Fibroblast of peridontal ligament (primary cell): ENCODE measurements at regions not wholly inside any gene's neighbourhood (a gene's known extent, or its start where the extent isn't known, plus 50 kb on each side); places are given as distances from the start of the nearest gene placed in this dataset.
"Not testable (repeated sequence)": the region's sequence is repeated elsewhere in the genome, so short reads cannot be mapped to it uniquely, and the experiment has no call there.

Experiments
- DNase-seq: peaks from one replicate; pipeline ENCODE4 v3.0.0-alpha.2; 2010; ENCODE audit errors: extremely low read depth

DNA sequence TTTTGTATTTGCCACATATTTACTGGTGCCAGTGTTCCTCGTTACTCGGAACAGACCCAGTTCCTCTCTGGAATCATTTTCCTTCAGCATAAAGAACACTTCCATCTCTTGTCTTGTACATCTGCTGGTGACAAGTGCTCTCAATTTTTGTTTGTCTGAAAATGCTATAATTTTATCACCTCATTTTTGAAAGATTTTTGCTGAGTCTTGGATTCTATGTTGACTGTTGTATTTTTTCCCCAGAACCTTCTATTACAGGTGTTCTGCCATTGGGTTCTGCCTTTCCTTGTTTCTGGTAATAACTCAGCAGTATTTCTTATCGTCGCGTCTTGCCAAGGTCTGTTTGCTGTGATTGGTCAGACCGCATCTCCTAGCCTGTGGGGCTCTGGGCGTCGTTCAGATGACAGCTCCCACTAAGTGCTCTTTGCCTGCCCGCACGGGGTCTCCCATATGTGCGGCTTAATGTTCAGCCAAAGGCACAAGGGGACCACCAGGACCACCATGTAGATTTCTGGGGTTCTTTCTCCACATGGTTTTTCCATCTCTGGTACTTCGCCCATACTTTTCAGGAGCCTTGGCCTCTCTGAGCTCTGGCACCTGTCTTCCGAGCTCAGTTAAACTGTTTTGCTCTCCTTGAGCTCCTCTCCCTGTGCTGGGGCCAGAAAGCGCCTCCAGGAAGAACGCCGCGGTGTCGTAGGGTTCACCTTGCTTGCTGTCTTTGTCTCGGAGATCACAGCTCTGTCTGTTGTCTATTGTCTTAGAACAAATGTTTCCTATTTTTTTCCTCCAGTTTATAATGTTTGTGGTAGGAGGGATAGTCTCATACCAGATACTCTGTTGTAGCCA is 80.0 kb downstream of the METRNL start:
- DNase-seq: no peak

GRCh38 chr17:83160443-83161297 is 81.3 kb downstream of the METRNL start:
- DNase-seq: no peak

GRCh38 chr17:83161298-83162034 is 82.1 kb downstream of the METRNL start:
- peak; percentile 95 for DNase-seq

GRCh38 chr17:83162035-83162745 is 82.8 kb downstream of the METRNL start:
- no peak for DNase-seq

DNA sequence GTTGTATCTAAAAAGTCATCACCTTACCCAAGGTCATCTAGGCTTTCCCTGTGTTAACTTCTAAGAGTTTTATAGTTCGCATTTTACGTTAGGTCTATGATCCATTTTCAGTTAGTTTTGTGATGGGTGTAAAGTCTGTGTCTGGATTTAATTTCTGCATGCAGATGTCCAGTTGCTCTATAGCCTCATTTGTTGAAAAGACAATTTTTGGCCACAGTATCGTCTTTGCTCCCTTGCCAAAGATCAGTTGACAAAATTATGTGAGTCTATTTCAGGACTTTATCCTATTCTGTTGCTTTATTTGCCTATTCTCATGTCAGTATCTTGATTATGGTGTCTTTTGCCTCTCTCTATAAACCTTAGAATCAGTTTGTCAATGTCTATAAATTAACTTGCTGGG is 85.1 kb downstream of the METRNL start:
- DNase-seq: no peak

DNA sequence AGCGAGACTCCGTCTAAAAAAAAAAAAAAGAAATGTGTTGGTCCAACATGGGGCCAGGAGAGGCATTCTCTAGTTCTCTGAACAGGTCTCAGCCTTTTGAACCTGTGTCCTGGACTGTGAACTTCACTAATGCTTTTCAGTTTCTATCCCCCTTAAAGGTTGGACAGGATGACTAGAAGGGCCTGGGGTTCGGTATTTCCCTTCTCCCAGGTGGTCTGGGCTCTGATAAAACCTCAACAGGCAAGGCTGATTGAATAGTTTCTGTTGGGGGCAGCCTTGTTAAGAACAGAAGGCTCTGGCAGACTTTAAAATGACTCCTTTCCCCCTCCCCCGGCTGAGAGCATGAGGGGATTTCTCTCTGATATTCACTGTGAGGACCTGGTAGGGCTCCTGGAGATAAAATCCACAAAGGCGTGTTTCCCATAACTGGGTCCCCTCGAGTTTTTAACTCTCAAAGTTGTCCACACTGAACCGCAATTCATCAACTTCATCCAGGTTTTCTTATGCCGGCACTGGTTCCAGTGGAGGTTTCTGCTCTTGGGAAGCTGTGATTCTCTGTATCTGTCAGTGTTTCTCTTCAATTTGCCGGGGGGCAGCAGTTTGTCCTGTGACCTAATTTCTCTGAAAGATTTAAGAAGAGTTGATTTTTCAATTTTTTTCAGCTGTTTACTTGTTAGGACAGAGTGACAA is 91.3 kb downstream of the METRNL start:
- DNase-seq: no peak

DNA sequence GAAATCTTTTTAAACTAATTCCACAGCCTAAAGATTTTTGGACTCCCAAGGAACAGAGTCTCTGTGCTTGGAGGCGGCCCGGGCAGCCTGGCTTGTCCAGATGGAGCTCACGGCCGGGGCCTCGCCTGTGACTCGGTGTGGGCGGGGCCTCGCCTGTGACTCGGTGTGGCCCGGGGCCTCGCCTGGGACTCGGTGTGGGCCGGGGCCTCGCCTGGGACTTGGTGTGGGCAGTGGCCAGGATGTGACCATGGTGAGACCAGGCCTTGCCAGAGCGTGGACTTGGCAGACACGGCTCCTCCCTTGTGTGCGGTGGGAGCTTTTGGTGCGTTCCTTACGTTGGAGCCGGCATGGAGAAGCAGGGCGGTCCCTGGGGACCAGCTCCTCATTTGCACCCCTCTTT is 92.3 kb downstream of the METRNL start:
- no peak for DNase-seq

- not testable (repeated sequence) for DNase-seq
Observed at GRCh38 chr17:83172099-83172498, 92.7 kb downstream of the METRNL start.

DNA sequence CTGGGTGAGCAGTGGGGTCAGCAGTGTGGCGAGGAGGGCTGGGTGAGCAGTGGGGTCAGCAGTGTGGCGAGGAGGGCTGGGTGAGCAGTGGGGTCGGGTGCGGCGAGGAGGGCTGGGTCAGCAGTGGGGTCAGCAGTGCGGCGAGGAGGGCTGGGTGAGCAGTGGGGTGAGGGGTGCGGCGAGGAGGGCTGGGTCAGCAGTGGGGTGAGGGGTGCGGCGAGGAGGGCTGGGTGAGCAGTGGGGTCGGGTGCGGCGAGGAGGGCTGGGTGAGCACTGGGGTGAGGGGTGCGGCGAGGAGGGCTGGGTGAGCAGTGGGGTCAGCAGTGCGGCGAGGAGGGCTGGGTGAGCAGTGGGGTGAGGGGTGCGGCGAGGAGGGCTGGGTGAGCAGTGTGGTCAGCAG is 93.2 kb downstream of the METRNL start:
- not testable (repeated sequence) for DNase-seq

GRCh38 chr17:83173180-83173913 is 93.9 kb downstream of the METRNL start:
- not testable (repeated sequence) for DNase-seq

DNA sequence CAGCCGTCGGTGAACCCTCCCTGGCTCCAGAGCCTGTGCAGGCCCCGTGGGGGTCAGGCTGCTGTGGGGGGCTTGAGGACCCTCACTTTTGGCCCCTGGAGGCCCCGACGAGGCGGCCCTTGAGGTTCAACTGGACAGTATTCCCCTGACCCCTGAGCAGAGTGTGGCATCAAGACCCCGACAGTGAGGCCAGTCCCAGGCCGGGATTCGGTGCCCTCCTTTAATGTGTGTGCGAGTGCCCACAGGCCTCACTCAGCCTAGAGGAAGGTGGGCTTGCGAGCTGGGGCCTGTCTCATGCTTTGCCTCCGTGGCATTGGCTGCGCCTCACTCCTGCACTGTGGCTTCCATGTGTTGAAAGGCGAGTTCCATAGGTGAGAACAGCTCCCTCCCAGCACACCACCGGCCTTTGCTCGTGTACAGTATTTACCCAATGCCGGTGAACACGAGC is 94.5 kb downstream of the METRNL start:
- no peak for DNase-seq

DNA sequence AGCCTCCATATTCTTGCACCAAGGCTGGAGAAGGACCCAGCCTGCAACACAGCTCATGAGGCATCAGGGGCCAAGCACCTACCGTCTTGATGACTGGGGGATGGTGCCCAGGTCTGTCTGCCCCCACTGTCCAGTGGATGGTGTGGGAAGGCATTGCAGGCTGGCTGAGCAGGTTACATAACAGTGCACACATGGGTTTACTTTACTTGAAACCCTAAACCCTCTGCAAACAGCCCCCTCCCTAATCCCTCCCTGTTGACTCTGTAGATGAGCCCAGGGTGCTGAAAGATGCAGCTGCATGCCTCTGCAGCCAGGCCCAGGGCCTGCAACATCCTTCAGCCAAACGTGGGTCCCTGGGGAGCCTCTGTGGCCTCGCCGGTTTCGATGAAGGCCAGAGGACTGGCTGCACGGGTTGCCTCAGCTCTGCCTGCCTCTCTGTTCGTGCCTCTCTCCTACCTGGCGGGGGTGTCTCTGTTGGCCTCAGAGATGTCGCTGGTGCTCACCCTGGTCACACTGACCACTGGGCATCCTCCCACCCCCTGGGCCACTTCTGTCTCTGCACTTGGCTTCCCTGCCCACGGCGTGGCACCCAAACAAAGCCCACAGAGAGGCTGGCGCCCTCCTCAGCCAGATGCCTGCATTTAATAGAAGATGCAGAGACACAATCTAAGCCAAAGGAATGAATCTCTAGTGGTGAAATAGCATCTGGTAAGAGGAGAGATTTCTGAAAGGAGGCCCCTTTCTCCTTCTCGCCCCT is 95.1 kb downstream of the METRNL start:
- DNase-seq: peak; percentile 85

GRCh38 chr17:83175119-83175821 is 95.9 kb downstream of the METRNL start:
- no peak for DNase-seq

GRCh38 chr17:83175822-83176622 is 96.6 kb downstream of the METRNL start:
- no peak for DNase-seq

GRCh38 chr17:83176623-83177583 is 97.5 kb downstream of the METRNL start:
- DNase-seq: no peak

- no peak for DNase-seq
Observed at GRCh38 chr17:83177611-83178532, 98.5 kb downstream of the METRNL start.
